ENCODE measurements at regions not wholly inside any gene's neighbourhood (a gene's known extent, or its start where the extent isn't known, plus 50 kb on each side); places are given as distances from the start of the nearest gene placed in this dataset.

DNA sequence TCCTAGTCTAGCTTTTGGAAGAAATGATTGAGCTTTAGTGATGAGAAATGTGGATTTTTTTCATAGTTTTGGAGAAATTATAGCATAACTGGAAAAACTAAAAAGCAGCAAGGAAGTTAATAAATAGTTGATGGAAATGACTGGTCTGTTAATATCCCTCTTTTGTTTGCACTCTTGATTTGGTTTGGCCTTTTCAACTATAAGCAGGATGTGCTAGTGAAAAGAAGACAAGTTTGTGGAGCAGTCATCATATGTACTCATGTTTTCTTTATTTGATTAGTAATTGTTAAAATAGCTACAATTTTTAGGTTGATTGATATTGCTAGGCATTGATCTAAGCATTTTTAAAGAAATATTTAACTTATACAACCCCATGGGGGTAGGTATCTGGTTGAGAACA lies 374.7 kb downstream of the TAF11L14 start:
- ATAC-seq: no peak
- no peak for DNase-seq (ENCODE audit: extremely low read depth in 1 of 4, low spot score in 3 of 4)
- H4K20me1 ChIP-seq (replicated peaks; ENCODE audit: control insufficient read depth, insufficient read depth, low read length): no peaks in the 10 kb centered on the region
- H2AFZ ChIP-seq (ENCODE audit: low read depth, low read length): no peak overlapping the region
- H3K27me3 ChIP-seq (ENCODE audit: control insufficient read depth in 2 of 2, insufficient read depth in 2 of 2, low read length in 2 of 2): no peaks in the 10 kb centered on the region
- ChIA-PET POLR2A (no interaction called here), CTCF (ENCODE audit: low intra/inter-chr PET ratio) (no interaction called here)
- in situ Hi-C loops (cut with MboI): no loop called here
- H3K4me1 ChIP-seq (replicated peaks in 1 of 2; ENCODE audit: control insufficient read depth in 2 of 2, insufficient read depth in 2 of 2, low read length in 2 of 2): no peaks in the 10 kb centered on the region
- H3K36me3 ChIP-seq (ENCODE audit: control insufficient read depth, insufficient read depth, low read length): no peaks in the 10 kb centered on the region
- H3K27ac ChIP-seq (ENCODE audit: extremely low read depth, low read depth, low read length): no peak overlapping the region
- no peaks in the 10 kb centered on the region for H3K9me3 ChIP-seq (replicated peaks; ENCODE audit: control insufficient read depth, insufficient read depth, low read depth, low read length)
- no peak for FAIRE-seq
- H3K9ac ChIP-seq (ENCODE audit: insufficient read depth in 1 of 2, low read depth in 2 of 2, low read length in 2 of 2): no peak overlapping the region
- no peaks in the 10 kb centered on the region for H3K9me1 ChIP-seq (ENCODE audit: control insufficient read depth, insufficient read depth, low read length)
- intact Hi-C loops (cut with micrococcal nuclease): no loop called here
- no peaks in the 10 kb centered on the region for H3K79me2 ChIP-seq (ENCODE audit: control insufficient read depth, insufficient read depth, low read length)
- no peak overlapping the region for H3K4me3 ChIP-seq
- BruUV-seq (replicated peaks): no TSS peak
- TF ChIP-seq NFE2 (IDR thresholded peaks at IDR 0.05; ENCODE audit: low read depth) (no peak), JUN (IDR thresholded peaks at IDR 0.05; ENCODE audit: borderline replicate concordance, low read depth, low read length) (no peak), JUN (CRISPR knock-in tag; IDR thresholded peaks at IDR 0.05; ENCODE audit: borderline replicate concordance) (no peak), HDGF (IDR thresholded peaks at IDR 0.05) (no peak), ZBTB33 (CRISPR knock-in tag; IDR thresholded peaks at IDR 0.05) (no peak), RAD51 (IDR thresholded peaks at IDR 0.05; ENCODE audit: borderline replicate concordance, low read depth) (no peak), EWSR1 (IDR thresholded peaks at IDR 0.05; ENCODE audit: borderline replicate concordance, low read depth, partially characterized antibody) (no peak), RBM25 (IDR thresholded peaks at IDR 0.05; ENCODE audit: low read depth, low read length, severe bottlenecking) (no peak), TCF3 (CRISPR knock-in tag; IDR thresholded peaks at IDR 0.05) (no peak), ELK3 (CRISPR knock-in tag; IDR thresholded peaks at IDR 0.05) (no peak), POLR3G (IDR thresholded peaks at IDR 0.05; ENCODE audit: extremely low read depth, insufficient read length, insufficient replicate concordance) (no peak), USF1 (CRISPR knock-in tag; IDR thresholded peaks at IDR 0.05) (no peak), ZBTB1 (CRISPR knock-in tag; IDR thresholded peaks at IDR 0.05; ENCODE audit: borderline replicate concordance, low read depth) (no peak), ZNF175 (CRISPR knock-in tag; IDR thresholded peaks at IDR 0.05; ENCODE audit: low read depth) (no peak), HIVEP1 (CRISPR knock-in tag; IDR thresholded peaks at IDR 0.05) (no peak), MYC (IDR thresholded peaks at IDR 0.05; ENCODE audit: low read depth, low read length) (no peak), MYC (CRISPR knock-in tag; IDR thresholded peaks at IDR 0.05; ENCODE audit: borderline replicate concordance, low read depth) (no peak)
- TF ChIP-seq, protein P1, sequence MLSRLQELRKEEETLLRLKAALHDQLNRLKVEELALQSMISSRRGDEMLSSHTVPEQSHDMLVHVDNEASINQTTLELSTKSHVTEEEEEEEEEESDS (CRISPR knock-in tag; IDR thresholded peaks at IDR 0.05): no peak
- H3K4me2 ChIP-seq (ENCODE audit: insufficient read depth, low read length): no peak overlapping the region
